ENCODE measurements at regions not wholly inside any gene's neighbourhood (a gene's known extent, or its start where the extent isn't known, plus 50 kb on each side); places are given as distances from the start of the nearest gene placed in this dataset.

DNA sequence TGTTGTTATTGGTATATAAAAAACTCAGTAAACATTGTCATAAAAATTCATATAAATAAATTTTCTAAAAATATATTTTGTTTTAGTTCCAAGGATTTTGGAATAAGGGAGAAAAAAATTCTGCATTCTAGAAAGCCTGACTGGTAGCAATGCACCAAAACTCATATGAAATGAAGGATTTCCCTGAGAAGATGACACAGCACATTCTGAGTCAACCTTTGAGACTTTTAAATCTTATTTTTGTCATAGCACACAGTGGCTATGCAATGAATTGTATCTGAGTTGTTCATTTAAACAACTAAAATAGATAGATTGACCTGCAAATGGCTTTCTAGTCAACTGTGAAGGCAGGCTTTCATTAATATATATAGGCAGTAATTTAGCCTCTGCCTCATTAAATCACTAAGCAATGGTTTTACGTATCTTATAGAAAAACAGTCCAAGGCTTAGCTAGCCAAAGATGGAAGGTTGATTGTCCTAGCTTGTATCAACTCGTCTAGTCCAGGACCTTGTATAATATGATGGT lies 239.1 kb upstream of the NEIL3 start:
- WGBS, 2 donors = 78 to 80% methylated on average over 2 of the region's 2 CpGs

GRCh38 chr4:177077095-177077971 lies 232.3 kb upstream of the NEIL3 start:
- 41 to 48% methylated on average over 4 of the region's 4 CpGs for WGBS, 2 donors
- no peak overlapping the region for H3K4me3 ChIP-seq (ENCODE audit: low read depth, poor library complexity, severe bottlenecking)

More for the DNA sequence above, 239.1 kb upstream of the NEIL3 start:
- TF ChIP-seq CTCF (IDR thresholded peaks at IDR 0.05) = no peak
- intact Hi-C loops (cut with DNase I; ENCODE audit: low total_unique reads) = no loop called here
- no peak overlapping the region for H3K4me3 ChIP-seq (ENCODE audit: low read depth, poor library complexity, severe bottlenecking)
- DNase-seq (ENCODE audit: low spot score in 2 of 2) = no peak

GRCh38 chr4:177079327-177079726 lies 230.3 kb upstream of the NEIL3 start:
- no peak for DNase-seq (ENCODE audit: low spot score in 2 of 2)
- no peak for TF ChIP-seq CTCF (IDR thresholded peaks at IDR 0.05)
- TF ChIP-seq POLR2A (IDR thresholded peaks at IDR 0.05) = no peak
- H3K4me3 ChIP-seq (ENCODE audit: low read depth, poor library complexity, severe bottlenecking) = no peak overlapping the region
- intact Hi-C loops (cut with DNase I; ENCODE audit: low total_unique reads) = no loop called here
- WGBS, 2 donors = 42 to 44% methylated on average over 3 of the region's 3 CpGs

More at GRCh38 chr4:177077095-177077971, 232.3 kb upstream of the NEIL3 start:
- no peak for DNase-seq (ENCODE audit: low spot score in 2 of 2)
- TF ChIP-seq CTCF (IDR thresholded peaks at IDR 0.05) (no peak), POLR2A (IDR thresholded peaks at IDR 0.05) (no peak)
- intact Hi-C loops (cut with DNase I; ENCODE audit: low total_unique reads) = no loop called here

GRCh38 chr4:177080388-177080787 lies 229.3 kb upstream of the NEIL3 start:
- no peak for DNase-seq (ENCODE audit: low spot score in 2 of 2)
- intact Hi-C loops (cut with DNase I; ENCODE audit: low total_unique reads) = no loop called here
- TF ChIP-seq CTCF (IDR thresholded peaks at IDR 0.05) (no peak), POLR2A (IDR thresholded peaks at IDR 0.05) (no peak)
- 61 to 65% methylated on average over 5 of the region's 5 CpGs for WGBS, 2 donors
- no peak overlapping the region for H3K4me3 ChIP-seq (ENCODE audit: low read depth, poor library complexity, severe bottlenecking)

DNA sequence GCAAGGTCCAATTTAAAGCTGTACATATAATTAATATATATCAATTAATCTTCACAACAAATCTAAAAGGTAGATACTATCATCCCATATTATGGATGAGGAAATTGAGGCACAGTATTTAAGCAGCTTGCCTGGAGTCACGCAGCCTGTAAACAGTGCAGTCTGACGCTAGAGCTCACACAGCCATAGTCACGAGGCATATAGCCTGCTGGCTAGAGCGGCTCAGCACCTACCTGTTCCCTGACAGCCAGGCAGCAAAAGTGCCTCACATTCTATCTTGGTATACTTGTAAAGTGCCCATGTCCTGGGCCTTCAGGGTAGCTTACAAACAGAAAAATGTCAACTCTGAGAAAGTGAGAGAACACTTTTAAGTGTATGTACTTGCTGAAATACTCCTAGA lies 222.6 kb upstream of the NEIL3 start:
- TF ChIP-seq POLR2A (IDR thresholded peaks at IDR 0.05) (no peak), CTCF (IDR thresholded peaks at IDR 0.05) (no peak)
- no peak for DNase-seq (ENCODE audit: low spot score in 2 of 2)
- H3K4me3 ChIP-seq (ENCODE audit: low read depth, poor library complexity, severe bottlenecking) = no peak overlapping the region
- 90 to 93% methylated on average over 4 of the region's 4 CpGs for WGBS, 2 donors
- intact Hi-C loops (cut with DNase I; ENCODE audit: low total_unique reads) = no loop called here
